ENCODE measurements at regions not wholly inside any gene's neighbourhood (a gene's known extent, or its start where the extent isn't known, plus 50 kb on each side); places are given as distances from the start of the nearest gene placed in this dataset.

GRCh38 chr3:18797378-18797777 is 350.9 kb upstream of the KCNH8 start:
- TF ChIP-seq EZH2 (IDR thresholded peaks at IDR 0.05; ENCODE audit: borderline replicate concordance, low read length), result no peak
- no peak for TF ChIP-seq CTCF (conservative IDR thresholded peaks at IDR 0.05 in 1 of 2, IDR thresholded peaks at IDR 0.05 in 1 of 2; ENCODE audit: extremely low read depth in 1 of 2, insufficient read depth in 1 of 2, low read depth in 1 of 2, low read length in 2 of 2)
